ENCODE measurements at regions not wholly inside any gene's neighbourhood (a gene's known extent, or its start where the extent isn't known, plus 50 kb on each side); places are given as distances from the start of the nearest gene placed in this dataset. TPM values are rescaled to one million over a fixed set of nuclear protein-coding genes. Genes with fewer than 3 reads are reported as not detected.
A peak's percentile ranks its signal among the peaks of the same experiment; 100 is the strongest.

DNA sequence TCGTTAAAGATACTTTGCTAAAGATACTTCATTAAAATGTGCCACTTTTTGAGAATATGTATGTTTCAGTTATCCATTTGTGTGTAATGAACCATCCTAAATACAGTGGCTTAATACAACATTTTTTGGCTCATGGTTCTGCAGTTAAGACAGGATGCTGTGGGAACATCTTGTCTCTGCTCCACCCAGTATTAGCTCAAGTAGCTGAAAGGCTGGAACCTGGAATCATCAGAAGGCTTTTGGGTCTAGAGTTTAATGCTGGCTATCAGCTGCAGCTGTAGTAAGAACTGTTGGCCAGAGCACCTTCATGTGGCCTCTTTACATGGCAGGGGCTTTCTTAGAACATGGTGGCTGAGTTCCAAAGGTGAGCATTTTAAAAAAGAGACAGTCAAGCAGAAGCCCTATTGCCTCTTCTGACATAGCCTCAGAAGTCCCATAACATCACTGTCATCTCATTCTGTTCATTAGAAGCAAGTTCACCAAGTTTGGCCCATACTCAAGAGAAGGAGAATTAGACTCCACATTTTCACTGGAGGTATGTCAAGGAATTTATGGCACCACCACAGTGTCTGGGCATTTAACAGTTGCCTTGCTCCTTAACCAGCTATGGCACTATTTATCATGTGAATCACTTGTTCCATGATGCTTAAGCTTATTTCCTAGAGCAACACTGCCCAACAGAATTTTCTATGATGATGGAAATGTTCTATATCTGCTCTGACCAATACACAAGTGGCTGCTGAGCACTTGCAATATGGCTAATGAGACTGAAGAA is 70.4 kb upstream of the PDZRN3 start:
- Histone ChIP-seq H3K4me3 (ENCODE audit: low read depth, low read length) (no peak overlapping the region), H3K27ac (ENCODE audit: low read depth) (no peak overlapping the region), H3K4me1 (ENCODE audit: insufficient read depth) (no peaks in the 10 kb centered on the region), H3K36me3 (ENCODE audit: insufficient read depth) (no peaks in the 10 kb centered on the region)
- 88% methylated on average over 1 of the region's 1 CpG for WGBS
- DNase-seq (ENCODE audit: extremely low spot score), result no peak

DNA sequence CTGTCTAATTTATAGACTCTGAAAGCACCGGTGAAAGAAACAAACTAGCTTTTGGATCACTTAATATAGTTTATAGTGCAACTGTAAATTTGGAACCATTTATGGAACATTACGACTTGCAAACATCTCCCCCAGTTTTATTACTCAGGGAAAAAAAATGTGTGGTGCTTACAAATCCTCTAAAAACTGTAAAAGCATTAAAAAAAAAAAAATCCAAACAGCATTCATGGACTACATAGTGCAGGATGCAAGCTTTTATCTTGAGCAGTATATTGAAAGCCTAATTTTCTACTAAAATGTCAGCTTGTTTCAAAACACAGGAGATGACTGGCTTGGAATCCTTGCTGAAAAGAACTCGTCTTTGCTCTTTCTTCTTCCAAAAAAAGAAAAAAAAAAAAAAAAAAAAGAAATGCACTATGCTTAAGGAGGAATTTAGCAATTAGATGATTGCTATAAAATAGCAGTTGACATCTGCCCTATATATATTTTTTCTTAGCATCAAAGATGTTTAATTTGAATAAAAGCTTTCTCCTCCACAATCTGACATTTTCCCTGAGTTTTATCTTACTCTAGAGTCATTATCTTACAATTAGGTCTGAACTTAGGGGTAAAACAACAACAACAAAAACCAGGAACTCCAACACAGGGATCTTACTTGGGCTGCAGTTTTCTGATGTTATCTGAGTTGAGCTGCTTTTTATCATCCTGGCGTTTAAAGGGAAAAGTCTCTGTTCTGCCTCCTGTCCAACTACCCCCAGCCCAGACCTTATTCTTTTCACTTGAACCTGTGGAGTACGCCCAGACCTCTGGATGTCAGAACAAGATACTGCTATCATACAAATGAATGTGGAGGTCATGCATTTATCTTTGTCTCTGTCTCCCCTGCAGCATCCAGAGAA is 62.6 kb upstream of the PDZRN3 start:
- peak; percentile 67 for DNase-seq (ENCODE audit: extremely low spot score)
- Histone ChIP-seq H3K4me1 (ENCODE audit: insufficient read depth) (no peaks in the 10 kb centered on the region), H3K27ac (ENCODE audit: low read depth) (no peak overlapping the region), H3K4me3 (ENCODE audit: low read depth, low read length) (no peak overlapping the region), H3K36me3 (ENCODE audit: insufficient read depth) (no peaks in the 10 kb centered on the region)
- 32% methylated on average over 5 of the region's 5 CpGs for WGBS

DNA sequence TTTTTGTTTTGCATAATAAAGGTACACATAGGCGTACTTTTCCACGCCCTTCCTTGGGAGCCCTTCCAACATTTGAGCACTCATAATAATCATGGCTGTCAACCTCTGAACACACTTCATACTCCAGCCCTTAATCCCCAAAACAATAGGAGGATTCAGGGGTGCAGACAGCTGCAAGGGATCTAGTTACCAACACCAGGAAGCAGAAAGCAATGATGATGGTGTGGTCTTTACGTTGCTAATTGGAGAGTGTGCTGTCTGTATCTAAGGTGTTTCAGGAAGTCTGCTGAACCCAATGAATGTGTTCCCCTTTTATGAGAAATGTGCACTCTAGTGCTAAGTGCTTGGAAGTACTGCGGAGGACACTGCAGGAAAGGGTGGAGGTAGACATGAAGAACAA is 60.3 kb upstream of the PDZRN3 start:
- WGBS, result 77% methylated on average over 4 of the region's 4 CpGs
- Histone ChIP-seq H3K36me3 (ENCODE audit: insufficient read depth) (peaks cover 2% of the 10 kb centered on the region), H3K27ac (ENCODE audit: low read depth) (no peak overlapping the region)

DNA sequence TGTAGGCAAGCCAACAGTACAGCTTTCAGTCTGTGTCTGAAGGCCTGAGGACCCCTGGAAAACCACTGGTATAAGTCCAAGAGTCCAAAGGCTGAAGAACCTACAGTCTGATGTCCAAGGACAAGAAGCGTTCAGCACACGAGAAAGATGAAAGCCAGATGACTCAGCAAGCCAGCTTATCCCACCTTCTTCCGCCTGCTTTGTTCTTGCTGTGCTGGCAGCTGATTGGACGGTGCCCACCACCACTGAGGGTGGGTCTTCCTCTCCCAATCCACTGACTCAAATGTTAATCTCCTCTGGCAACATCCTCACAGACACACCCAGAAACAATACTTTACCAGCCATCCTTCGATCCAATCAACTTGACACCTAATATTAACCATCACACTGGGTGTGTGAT is 59.0 kb upstream of the PDZRN3 start:
- DNase-seq (ENCODE audit: extremely low spot score), result no peak
- Histone ChIP-seq H3K4me1 (ENCODE audit: insufficient read depth) (no peaks in the 10 kb centered on the region), H3K36me3 (ENCODE audit: insufficient read depth) (peaks cover 2% of the 10 kb centered on the region), H3K27ac (ENCODE audit: low read depth) (no peak overlapping the region), H3K4me3 (ENCODE audit: low read depth, low read length) (no peak overlapping the region)
- WGBS, result 71% methylated on average over 5 of the region's 5 CpGs

More for the DNA sequence above, 60.3 kb upstream of the PDZRN3 start:
- no peak for DNase-seq (ENCODE audit: extremely low spot score)
- Histone ChIP-seq H3K4me1 (ENCODE audit: insufficient read depth) (no peaks in the 10 kb centered on the region), H3K4me3 (ENCODE audit: low read depth, low read length) (no peak overlapping the region)

DNA sequence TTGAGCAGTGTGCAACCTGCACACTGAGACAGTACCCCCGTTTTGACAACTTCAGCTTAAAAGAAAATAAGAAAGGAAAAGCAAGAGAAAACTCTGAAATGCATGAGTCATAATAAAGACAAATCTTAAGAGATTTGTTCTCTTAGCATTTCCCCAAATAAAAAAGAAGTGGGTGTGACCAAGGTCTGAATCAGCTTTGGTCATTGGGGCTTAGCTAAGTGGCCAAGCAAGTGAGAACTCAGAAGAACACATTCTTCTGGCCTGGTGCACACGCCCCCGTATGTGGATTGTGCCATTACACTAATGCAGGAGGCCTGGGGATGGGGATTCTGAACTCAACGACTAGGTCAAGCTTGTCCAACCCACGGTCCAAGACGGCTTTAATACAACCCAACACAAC is 56.9 kb upstream of the PDZRN3 start:
- Histone ChIP-seq H3K4me1 (ENCODE audit: insufficient read depth) (no peaks in the 10 kb centered on the region), H3K36me3 (ENCODE audit: insufficient read depth) (peaks cover 2% of the 10 kb centered on the region), H3K27ac (ENCODE audit: low read depth) (no peak overlapping the region), H3K4me3 (ENCODE audit: low read depth, low read length) (no peak overlapping the region)
- DNase-seq (ENCODE audit: extremely low spot score), result no peak
- 83% methylated on average over 6 of the region's 6 CpGs for WGBS

DNA sequence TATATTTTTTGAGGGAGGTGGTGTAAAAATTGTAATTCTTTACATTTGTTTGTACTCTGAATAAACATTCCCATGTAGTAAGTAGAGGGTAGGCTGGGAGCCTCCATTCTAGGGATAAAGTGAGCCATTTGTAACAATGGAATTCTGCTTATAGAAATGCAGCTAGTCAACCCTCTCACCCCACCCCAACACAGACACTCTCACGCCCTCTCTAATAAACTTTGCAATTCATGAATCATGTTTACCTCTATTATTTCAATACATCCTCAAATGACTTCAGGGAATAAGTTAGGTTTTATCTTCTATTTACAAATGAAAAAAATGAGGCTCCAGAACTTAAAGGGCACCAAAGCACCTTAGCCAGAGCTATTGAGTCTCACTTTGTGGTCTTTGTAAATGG is 56.5 kb upstream of the PDZRN3 start:
- DNase-seq (ENCODE audit: extremely low spot score), result no peak
- WGBS, result 80% methylated on average over 1 of the region's 1 CpG
- no peak overlapping the region for H3K27ac ChIP-seq (ENCODE audit: low read depth)
- H3K4me3 ChIP-seq (ENCODE audit: low read depth, low read length), result no peak overlapping the region
- peaks cover 2% of the 10 kb centered on the region for H3K36me3 ChIP-seq (ENCODE audit: insufficient read depth)
- H3K4me1 ChIP-seq (ENCODE audit: insufficient read depth), result no peaks in the 10 kb centered on the region

DNA sequence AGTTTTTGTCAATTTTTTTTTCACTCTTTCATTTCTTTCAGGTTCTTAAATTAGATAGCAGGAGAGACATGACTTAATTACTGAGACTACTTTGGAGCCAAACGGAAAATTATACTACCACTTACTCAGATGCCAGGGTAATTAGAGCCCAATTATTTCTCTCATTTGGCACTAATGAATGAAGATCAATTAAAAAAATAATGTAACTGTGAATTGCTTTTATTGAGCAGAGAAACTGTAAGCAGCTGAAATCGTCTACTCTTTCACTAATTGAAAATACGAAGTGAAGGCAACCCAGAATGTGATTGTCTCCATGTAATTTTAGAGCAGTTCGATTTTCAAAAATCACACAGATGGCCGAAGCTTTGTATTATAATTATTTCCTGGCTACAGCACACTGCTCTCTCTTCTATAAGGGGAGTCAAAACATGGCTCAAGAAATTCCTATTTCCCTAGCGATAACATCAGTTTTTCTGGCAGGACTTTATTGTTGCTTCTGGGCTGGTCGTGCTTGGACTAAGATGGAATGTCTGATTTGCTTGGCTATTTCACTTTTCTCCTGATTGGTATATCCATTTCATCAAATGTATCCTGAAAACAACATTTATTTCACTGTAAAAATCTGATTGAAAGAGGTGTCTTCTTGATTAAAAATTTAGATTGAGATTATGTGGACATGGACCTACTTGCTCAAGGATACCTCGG is 55.8 kb upstream of the PDZRN3 start:
- H3K4me3 ChIP-seq (ENCODE audit: low read depth, low read length), result no peak overlapping the region
- 81% methylated on average over 8 of the region's 8 CpGs for WGBS
- H3K27ac ChIP-seq (ENCODE audit: low read depth), result no peak overlapping the region
- DNase-seq (ENCODE audit: extremely low spot score), result no peak
- no peaks in the 10 kb centered on the region for H3K4me1 ChIP-seq (ENCODE audit: insufficient read depth)
- peaks cover 2% of the 10 kb centered on the region for H3K36me3 ChIP-seq (ENCODE audit: insufficient read depth)

DNA sequence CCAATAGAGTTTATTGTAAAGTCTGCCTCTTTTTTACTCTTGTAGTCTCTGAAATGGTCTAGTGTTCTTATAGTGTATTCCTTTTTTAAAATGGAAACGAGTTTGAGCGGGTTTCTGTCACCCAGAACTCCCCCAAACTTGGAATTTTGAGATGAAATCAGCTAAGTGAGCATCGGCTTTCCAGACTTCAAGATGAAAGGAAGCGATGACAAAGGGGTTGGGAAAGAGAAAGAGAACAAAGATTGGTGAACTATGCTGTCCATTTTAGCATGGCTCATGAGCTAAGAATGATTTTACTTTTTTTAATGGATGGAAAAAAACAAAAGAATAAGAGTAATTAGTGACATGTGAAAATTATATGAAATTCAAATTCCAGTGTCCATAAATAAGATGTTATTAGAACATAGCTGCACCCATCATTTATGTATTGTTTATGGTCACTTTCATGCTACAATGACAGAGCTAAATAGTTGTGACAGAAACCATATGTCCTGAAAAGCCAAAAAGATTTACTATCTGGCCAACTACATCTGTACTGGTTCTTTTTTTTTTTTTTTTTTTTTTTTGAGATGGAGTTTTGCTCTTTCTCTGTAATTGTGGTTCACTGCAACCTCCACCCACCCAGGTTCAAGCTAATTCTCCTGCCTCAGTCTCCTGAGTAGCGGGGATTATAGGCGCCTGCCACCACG is 52.7 kb upstream of the PDZRN3 start:
- Histone ChIP-seq H3K36me3 (ENCODE audit: insufficient read depth) (peaks cover 2% of the 10 kb centered on the region), H3K27ac (ENCODE audit: low read depth) (no peak overlapping the region), H3K4me1 (ENCODE audit: insufficient read depth) (no peaks in the 10 kb centered on the region), H3K4me3 (ENCODE audit: low read depth, low read length) (no peak overlapping the region)
- no peak for DNase-seq (ENCODE audit: extremely low spot score)
- 93% methylated on average over 7 of the region's 7 CpGs for WGBS

Small RNAs in the stretch of these regions (small RNA-seq; reads per million reads assigned to genes)
- not detected for gene RF00017
